H1 (cell line): ENCODE measurements at regions not wholly inside any gene's neighbourhood (a gene's known extent, or its start where the extent isn't known, plus 50 kb on each side); places are given as distances from the start of the nearest gene placed in this dataset.

Experiments
- CTCF ChIA-PET: fragments of 300-600 bp; sonication (Branson Sonifier 250); formaldehyde crosslinking; loops from one replicate; lab custom pipeline; 2021; ENCODE audit not compliant: partially characterized antibody; lab: Charles Lee
- POLR2A ChIA-PET: fragments of 300-600 bp; sonication (Branson Sonifier 250); formaldehyde crosslinking; loops from one replicate; lab custom pipeline; 2021; ENCODE audit warnings: inconsistent platforms; ENCODE audit not compliant: partially characterized antibody; lab: Charles Lee
- DNase-seq, 2 experiments: peaks; one replicate each; pipeline versions ENCODE4 v3.0.0 to v3.0.0-alpha.2; 2010 to 2022; ENCODE audit warnings: low spot score in 2 of 2, low read depth in 1 of 2, mixed read lengths in 1 of 2
- FAIRE-seq: peaks from 2 replicates; lab custom pipeline; 2011; peaks lifted over from hg19 to GRCh38; lab: Jason Lieb, UNC
- H2AFZ ChIP-seq: 2 replicates; pipeline ENCODE4 v1.8.1; 2012; ENCODE audit warnings: low read length, inconsistent platforms
- H2AK5ac ChIP-seq: 2 replicates; pipeline ENCODE4 v1.6.1; 2013; ENCODE audit warnings: low read depth, low read length
- H2BK120ac ChIP-seq: replicated peaks from 2 replicates; pipeline ENCODE3; 2013; ENCODE audit warnings: low read depth, low read length, inconsistent platforms
- H2BK12ac ChIP-seq: 2 replicates; pipeline ENCODE4 v1.6.1; 2013; ENCODE audit warnings: low read depth, low read length
- H2BK15ac ChIP-seq: 2 replicates; pipeline ENCODE4 v1.6.1; 2013; ENCODE audit warnings: low read length
- H2BK20ac ChIP-seq: 2 replicates; pipeline ENCODE4 v1.6.1; 2013; ENCODE audit warnings: low read length
- H2BK5ac ChIP-seq: 2 replicates; pipeline ENCODE4 v1.6.1; 2013; ENCODE audit warnings: low read depth, low read length
- H3K14ac ChIP-seq: 2 replicates; pipeline ENCODE4 v1.6.1; 2013; ENCODE audit warnings: inconsistent platforms; ENCODE audit not compliant: insufficient read length
- H3K18ac ChIP-seq: 2 replicates; pipeline ENCODE4 v1.6.1; 2013; ENCODE audit warnings: low read length; ENCODE audit errors: extremely low read depth
- H3K23ac ChIP-seq: 2 replicates; pipeline ENCODE4 v1.6.1; 2013; ENCODE audit warnings: inconsistent platforms; ENCODE audit not compliant: insufficient read length
- H3K23me2 ChIP-seq: 2 replicates; pipeline ENCODE4 v1.6.1; 2013; ENCODE audit warnings: low read depth, low read length
- H3K27ac ChIP-seq: 2 replicates; pipeline ENCODE4 v1.6.1; 2011; ENCODE audit warnings: low read depth, low read length, inconsistent platforms
- H3K27me3 ChIP-seq, 4 experiments: replicated peaks in 1 of 4; 1 replicate in 1 of 4; 2 replicates in 3 of 4; pipeline versions ENCODE4 v1.6.1 to v1.8.1; 2011 to 2013; ENCODE audit warnings: low read length in 3 of 4, mild to moderate bottlenecking in 3 of 4, inconsistent platforms in 2 of 4, mixed read lengths in 2 of 4, moderate library complexity in 1 of 4; ENCODE audit not compliant: control insufficient read depth in 3 of 4, insufficient read depth in 3 of 4; ENCODE audit errors: extremely low read depth in 1 of 4
- H3K36me3 ChIP-seq, 4 experiments: 2 replicates each; pipeline versions ENCODE4 v1.6.1 to v1.8.1; 2011 to 2013; ENCODE audit warnings: mild to moderate bottlenecking in 4 of 4, low read length in 3 of 4, moderate library complexity in 2 of 4, control low read depth in 1 of 4, inconsistent platforms in 1 of 4; ENCODE audit not compliant: insufficient read depth in 4 of 4, control insufficient read depth in 2 of 4
- H3K4ac ChIP-seq: replicated peaks from 2 replicates; pipeline ENCODE3; 2013; ENCODE audit warnings: low read length, low read depth, mixed read lengths, inconsistent platforms; ENCODE audit not compliant: insufficient read length
- H3K4me1 ChIP-seq, 4 experiments: replicated peaks in 1 of 4; 1 replicate in 1 of 4; 2 replicates in 3 of 4; pipeline versions ENCODE4 v1.6.1 to v1.8.1; 2011 to 2013; ENCODE audit warnings: low read length in 3 of 4, inconsistent platforms in 2 of 4, mixed read lengths in 1 of 4; ENCODE audit not compliant: insufficient read depth in 4 of 4, control insufficient read depth in 3 of 4
- H3K4me2 ChIP-seq, 2 experiments: 2 replicates each; pipeline versions ENCODE4 v1.6.1 to v1.8.1; 2011 to 2013; ENCODE audit warnings: low read depth in 2 of 2, low read length in 2 of 2, control low read depth in 1 of 2, inconsistent platforms in 1 of 2, mild to moderate bottlenecking in 1 of 2; ENCODE audit not compliant: insufficient read depth in 1 of 2
- H3K4me3 ChIP-seq, 4 experiments: fragments of 200-600, 300-600 bp in 1 of 4; sonication (generic), shearing (Covaris generic), sonication (Bioruptor Twin) in 1 of 4; 2 replicates each; pipeline versions ENCODE4 v1.5.1 to v1.8.1; 2011 to 2016; ENCODE audit warnings: low read length in 4 of 4, low read depth in 3 of 4, control low read depth in 2 of 4, inconsistent platforms in 2 of 4, mild to moderate bottlenecking in 2 of 4, mixed read lengths in 1 of 4, moderate library complexity in 1 of 4; ENCODE audit not compliant: insufficient read depth in 2 of 4; ENCODE audit errors: extremely low read depth in 1 of 4
- H3K56ac ChIP-seq: replicated peaks from 2 replicates; pipeline ENCODE3; 2013; ENCODE audit warnings: low read depth, mild to moderate bottlenecking, mixed read lengths, low read length, inconsistent platforms; ENCODE audit not compliant: insufficient read length
- H3K79me1 ChIP-seq: 2 replicates; pipeline ENCODE4 v1.6.1; 2013; ENCODE audit warnings: low read depth, low read length, control low read depth
- H3K79me2 ChIP-seq, 2 experiments: 2 replicates each; pipeline versions ENCODE4 v1.6.1 to v1.8.1; 2012 to 2013; ENCODE audit warnings: low read length in 2 of 2, mild to moderate bottlenecking in 2 of 2, inconsistent platforms in 1 of 2; ENCODE audit not compliant: insufficient read depth in 2 of 2, control insufficient read depth in 1 of 2
- H3K9ac ChIP-seq, 4 experiments: replicated peaks in 1 of 4; 1 replicate in 1 of 4; 2 replicates in 3 of 4; pipeline versions ENCODE4 v1.6.1 to v1.8.1; 2011 to 2013; ENCODE audit warnings: low read depth in 3 of 4, low read length in 3 of 4, control low read depth in 2 of 4, mild to moderate bottlenecking in 2 of 4, moderate library complexity in 2 of 4, inconsistent platforms in 1 of 4; ENCODE audit errors: extremely low read depth in 1 of 4
- H3K9me3 ChIP-seq, 2 experiments: 2 replicates each; pipeline versions ENCODE4 v1.6.1 to v1.8.1; 2012 to 2013; ENCODE audit warnings: mild to moderate bottlenecking in 2 of 2, moderate library complexity in 2 of 2, control low read depth in 1 of 2, inconsistent platforms in 1 of 2, low read depth in 1 of 2, low read length in 1 of 2, mixed read lengths in 1 of 2; ENCODE audit not compliant: insufficient read depth in 2 of 2
- H4K20me1 ChIP-seq, 2 experiments: replicated peaks in 1 of 2; 2 replicates each; pipeline versions ENCODE3 to v1.8.1; 2011 to 2013; ENCODE audit warnings: inconsistent platforms in 2 of 2, low read length in 2 of 2, mild to moderate bottlenecking in 1 of 2; ENCODE audit not compliant: insufficient read depth in 2 of 2, control insufficient read depth in 1 of 2
- H4K5ac ChIP-seq: 2 replicates; pipeline ENCODE4 v1.6.1; 2013; ENCODE audit warnings: low read length, low read depth, mixed read lengths, inconsistent platforms; ENCODE audit not compliant: insufficient read length
- H4K8ac ChIP-seq: 2 replicates; pipeline ENCODE4 v1.8.0; 2013; ENCODE audit warnings: mild to moderate bottlenecking, moderate library complexity, low read length, inconsistent platforms; ENCODE audit not compliant: insufficient read depth; ENCODE audit errors: extremely low read depth
- H4K91ac ChIP-seq: replicated peaks from 2 replicates; pipeline ENCODE3; 2013; ENCODE audit warnings: low read length, mixed read lengths, inconsistent platforms; ENCODE audit not compliant: insufficient read length
- CBX5 ChIP-seq: fragments of 300-800, 300-1000 bp; sonication (generic); IDR thresholded peaks from 2 replicates; pipeline ENCODE4 v1.7.1; 2016; ENCODE audit warnings: antibody characterized with exemption, low read length, low read depth
- CBX8 ChIP-seq: fragments of 300-800, 300-1000 bp; sonication (generic); IDR thresholded peaks from 2 replicates; pipeline ENCODE4 v1.7.1; 2016; ENCODE audit warnings: low read depth, low read length, borderline replicate concordance
- MAFK ChIP-seq: IDR thresholded peaks from 2 replicates; pipeline ENCODE4 v1.6.1; 2012; ENCODE audit warnings: low read depth, mild to moderate bottlenecking, improper control_type of control experiment, low read length
- NRF1 ChIP-seq: IDR thresholded peaks from 2 replicates; pipeline ENCODE4 v1.6.1; 2011; ENCODE audit warnings: mild to moderate bottlenecking, low read depth, low read length, improper control_type of control experiment
- POLR2A ChIP-seq, 2 experiments: IDR thresholded peaks; 1 replicate in 1 of 2; 2 replicates in 1 of 2; pipeline ENCODE4 v1.6.1; 2011; ENCODE audit warnings: low read depth in 2 of 2, low read length in 2 of 2, mild to moderate bottlenecking in 2 of 2; ENCODE audit errors: control extremely low read depth in 1 of 2
- RXRA ChIP-seq: IDR thresholded peaks from 2 replicates; pipeline ENCODE4 v1.6.1; 2011; ENCODE audit warnings: low read depth, mild to moderate bottlenecking, low read length, moderate library complexity; ENCODE audit not compliant: insufficient read depth
- SAP30 ChIP-seq: fragments of 300-600 bp; sonication (generic); IDR thresholded peaks from 2 replicates; pipeline ENCODE4 v1.7.1; 2012; ENCODE audit warnings: low read length, moderate library complexity, mild to moderate bottlenecking, inconsistent platforms; ENCODE audit not compliant: insufficient read depth, insufficient replicate concordance
- SIN3A ChIP-seq, 2 experiments: IDR thresholded peaks in 1 of 2; conservative IDR thresholded peaks in 1 of 2; 2 replicates each; pipeline ENCODE4 v1.6.1; 2011 to 2012; ENCODE audit warnings: low read length in 2 of 2, improper control_type of control experiment in 1 of 2, low read depth in 1 of 2, mild to moderate bottlenecking in 1 of 2
- SIX5 ChIP-seq: IDR thresholded peaks from 2 replicates; pipeline ENCODE4 v1.6.1; 2011; ENCODE audit warnings: mild to moderate bottlenecking, low read depth, low read length
- SP1 ChIP-seq: IDR thresholded peaks from 2 replicates; pipeline ENCODE4 v1.6.1; 2011; ENCODE audit warnings: low read depth, low read length
- SRF ChIP-seq: IDR thresholded peaks from 2 replicates; pipeline ENCODE4 v1.6.1; 2011; ENCODE audit warnings: mild to moderate bottlenecking, low read depth, low read length, moderate library complexity
- TCF12 ChIP-seq: IDR thresholded peaks from 2 replicates; pipeline ENCODE4 v1.6.1; 2011; ENCODE audit warnings: low read depth, mild to moderate bottlenecking, low read length
- YY1 ChIP-seq: IDR thresholded peaks from 2 replicates; pipeline ENCODE4 v1.6.1; 2011; ENCODE audit warnings: low read depth, mild to moderate bottlenecking, low read length
- WGBS, 2 experiments: shearing (Covaris generic) in 1 of 2; methylation state at CpG; one replicate each; pipeline versions ENCODE4 v1.1.6 to v1.1.7; 2013 to 2015; ENCODE audit warnings: low lambda C conversion rate in 2 of 2, mixed read lengths in 2 of 2, inconsistent platforms in 1 of 2, low coverage in 1 of 2, missing lambda C conversion rate in 1 of 2; ENCODE audit not compliant: insufficient replicate concordance in 2 of 2, insufficient coverage in 1 of 2, insufficient read length in 1 of 2; ENCODE audit errors: extremely low coverage in 1 of 2, missing lambda C conversion rate in 1 of 2; 5-methylcytosine and 5-hydroxymethylcytosine counted together

DNA sequence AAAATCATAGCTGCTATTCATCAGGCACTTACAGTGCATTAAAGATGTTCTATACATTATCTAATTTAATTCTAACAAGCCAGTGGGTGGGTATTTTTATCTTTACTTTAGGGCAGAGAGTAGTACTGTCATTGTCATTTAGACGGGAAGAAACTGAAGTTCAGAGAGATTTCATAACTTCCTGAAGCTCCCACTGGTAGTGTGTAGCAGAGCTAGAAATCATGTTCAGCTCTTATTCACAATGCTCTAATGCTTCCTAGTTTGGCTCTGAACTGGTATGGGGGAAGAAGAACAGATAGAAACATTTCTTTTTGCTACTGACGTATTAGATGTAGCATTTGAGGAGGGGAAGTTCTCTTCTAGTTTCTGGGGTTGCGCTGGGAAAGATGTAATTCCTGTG, 116.7 kb downstream of the CYP26A1 start:
- H3K4ac ChIP-seq = no peak overlapping the region
- no peaks in the 10 kb centered on the region for H3K27me3 ChIP-seq
- H4K5ac ChIP-seq = no peak overlapping the region
- no peak overlapping the region for H4K91ac ChIP-seq
- H4K8ac ChIP-seq = no peak overlapping the region
- no peak overlapping the region for H3K4me3 ChIP-seq
- H3K36me3 ChIP-seq = no peaks in the 10 kb centered on the region
- DNase-seq = no peak
- CTCF ChIA-PET = interaction anchor here (1.3 kb wide), 1 partner anchor 63 kb away, joined by 4 read pairs; no protein-coding TSS in a partner anchor
- no peak overlapping the region for H3K4me2 ChIP-seq
- no peaks in the 10 kb centered on the region for H3K23me2 ChIP-seq
- no peak overlapping the region for H2BK20ac ChIP-seq
- peak; percentile 52 for FAIRE-seq
- POLR2A ChIA-PET = no interaction called here
- no peak overlapping the region for H2BK5ac ChIP-seq
- H3K23ac ChIP-seq = no peak overlapping the region
- no peak overlapping the region for H3K14ac ChIP-seq
- 31% methylated on average over 3 of the region's 3 CpGs; no CpG with 5 or more reads in 1 of the 2 experiments for WGBS, 2 experiments
- no peak for TF ChIP-seq POLR2A (IDR thresholded peaks at IDR 0.05; ENCODE audit: control extremely low read depth in 1 of 2, low read depth in 2 of 2, low read length in 2 of 2)
- no peak for TF ChIP-seq SIN3A (conservative IDR thresholded peaks at IDR 0.05 in 1 of 2, IDR thresholded peaks at IDR 0.05 in 1 of 2; ENCODE audit: low read depth in 1 of 2, low read length in 2 of 2)
- TF ChIP-seq NRF1 = no peak
- no peak for TF ChIP-seq MAFK
- TF ChIP-seq CBX5 = no peak
- no peak for TF ChIP-seq SP1
- no peak for TF ChIP-seq SRF
- TF ChIP-seq RXRA = no peak
- no peak for TF ChIP-seq SIX5
- TF ChIP-seq YY1 = no peak
- no peak for TF ChIP-seq CBX8
- TF ChIP-seq SAP30 = no peak
- no peak for TF ChIP-seq TCF12
- TF ChIP-seq, all 59 proteins: peak for 0
- peaks cover 0 to 3% (median 3%) of the 10 kb centered on the region in 4 experiments; a peak in 2 of 7 replicates for H3K4me1 ChIP-seq
- H3K56ac ChIP-seq = no peak overlapping the region
- H3K9ac ChIP-seq = no peak overlapping the region
- no peak overlapping the region for H2BK120ac ChIP-seq
- no peak overlapping the region; the same call in 1 of the 2 replicates for H2AFZ ChIP-seq
- H3K79me1 ChIP-seq = no peaks in the 10 kb centered on the region
- no peaks in the 10 kb centered on the region for H4K20me1 ChIP-seq
- no peaks in the 10 kb centered on the region for H3K79me2 ChIP-seq
- H2BK15ac ChIP-seq = no peak overlapping the region
- H2BK12ac ChIP-seq = no peak overlapping the region
- no peak overlapping the region for H3K18ac ChIP-seq
- no peak overlapping the region for H2AK5ac ChIP-seq
- H3K27ac ChIP-seq = no peak overlapping the region
- no peaks in the 10 kb centered on the region for H3K9me3 ChIP-seq
